Stimulated activated CD4-positive, alpha-beta T cell treated with anti-CD3 and anti-CD28 coated beads, Interleukin-12 subunit alpha, Interleukin-12 subunit beta, amount 100 ng/mL, for 4 hours (primary cell): ENCODE measurements at regions not wholly inside any gene's neighbourhood (a gene's known extent, or its start where the extent isn't known, plus 50 kb on each side); places are given as distances from the start of the nearest gene placed in this dataset.
A peak's percentile ranks its signal among the peaks of the same experiment; 100 is the strongest.

Experiments used
- DNase-seq: peaks from one replicate; pipeline ENCODE4 v3.0.0-alpha.2; 2020

GRCh38 chr7:132072873-132073272 lies 503.4 kb downstream of the PLXNA4 start:
- no peak for DNase-seq

- DNase-seq, result no peak
Observed at GRCh38 chr7:132072165-132072564, 504.1 kb downstream of the PLXNA4 start.

- DNase-seq, result no peak
Observed at GRCh38 chr7:132069306-132069705, 507.0 kb downstream of the PLXNA4 start.

- no peak for DNase-seq
Observed at GRCh38 chr7:132066761-132067171, 509.5 kb downstream of the PLXNA4 start.

- no peak for DNase-seq
Observed at GRCh38 chr7:132065989-132066603, 509.7 kb upstream of the PODXL start.

DNA sequence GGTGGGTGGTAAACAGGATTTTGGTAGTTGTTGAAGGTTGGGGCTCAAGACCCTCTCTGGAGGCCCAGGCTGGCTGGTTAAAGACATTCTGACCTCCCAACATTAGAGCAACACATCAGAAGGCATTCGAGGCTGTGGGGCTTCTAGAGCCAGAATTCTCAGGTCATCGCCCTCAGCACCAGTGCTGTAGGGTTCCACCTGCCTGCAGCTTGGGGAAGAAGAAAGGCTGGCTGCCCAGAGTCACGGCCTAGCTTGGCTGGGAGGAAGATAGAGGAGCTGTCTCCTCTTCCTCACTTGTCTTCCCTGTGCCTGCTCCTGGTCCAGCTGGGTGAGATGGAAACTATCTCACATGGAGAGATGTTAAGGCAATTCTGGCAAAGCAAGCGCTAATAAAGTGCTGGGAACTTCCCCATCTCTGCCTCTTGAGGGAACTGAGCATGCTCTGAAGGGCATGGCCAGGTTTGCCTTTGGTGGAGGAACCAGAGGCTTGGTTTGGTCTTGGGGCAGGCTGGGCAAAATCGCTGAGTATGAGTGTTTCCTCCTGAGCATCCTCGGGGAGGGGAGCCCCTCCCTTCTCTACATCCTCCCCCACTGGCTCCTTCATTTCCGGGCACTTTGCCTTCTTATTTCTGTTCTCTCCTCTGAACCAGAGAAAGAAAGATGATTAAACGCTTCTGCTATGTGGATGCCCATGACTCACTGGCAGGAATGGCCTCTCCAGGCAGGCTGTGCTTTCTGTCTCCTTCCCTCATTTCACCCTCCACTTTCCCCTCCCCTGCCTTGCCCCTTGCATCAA lies 509.0 kb upstream of the PODXL start:
- no peak for DNase-seq

DNA sequence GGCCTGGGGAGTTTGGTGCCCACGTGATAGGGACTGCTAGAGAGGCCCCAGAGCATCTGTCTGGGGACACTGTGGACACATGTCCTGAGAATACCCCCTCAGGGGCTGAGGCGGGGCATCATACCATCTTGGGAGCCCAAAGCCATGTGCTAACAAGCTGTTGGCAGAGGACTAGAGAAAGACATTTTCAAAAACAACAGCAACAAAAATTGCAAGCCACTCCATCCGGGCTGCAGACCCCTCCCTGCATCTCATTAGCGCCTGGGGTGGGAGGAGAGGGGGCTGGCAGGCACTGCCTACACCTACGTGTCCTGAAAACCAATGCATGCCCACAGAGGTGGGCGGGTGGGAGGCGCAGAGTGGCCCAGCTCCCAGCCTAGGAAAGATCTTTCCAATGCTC lies 507.4 kb upstream of the PODXL start:
- no peak for DNase-seq

- no peak for DNase-seq
Observed at GRCh38 chr7:132061937-132062336, 505.5 kb upstream of the PODXL start.

GRCh38 chr7:132059141-132059540 lies 502.7 kb upstream of the PODXL start:
- DNase-seq, result no peak

DNA sequence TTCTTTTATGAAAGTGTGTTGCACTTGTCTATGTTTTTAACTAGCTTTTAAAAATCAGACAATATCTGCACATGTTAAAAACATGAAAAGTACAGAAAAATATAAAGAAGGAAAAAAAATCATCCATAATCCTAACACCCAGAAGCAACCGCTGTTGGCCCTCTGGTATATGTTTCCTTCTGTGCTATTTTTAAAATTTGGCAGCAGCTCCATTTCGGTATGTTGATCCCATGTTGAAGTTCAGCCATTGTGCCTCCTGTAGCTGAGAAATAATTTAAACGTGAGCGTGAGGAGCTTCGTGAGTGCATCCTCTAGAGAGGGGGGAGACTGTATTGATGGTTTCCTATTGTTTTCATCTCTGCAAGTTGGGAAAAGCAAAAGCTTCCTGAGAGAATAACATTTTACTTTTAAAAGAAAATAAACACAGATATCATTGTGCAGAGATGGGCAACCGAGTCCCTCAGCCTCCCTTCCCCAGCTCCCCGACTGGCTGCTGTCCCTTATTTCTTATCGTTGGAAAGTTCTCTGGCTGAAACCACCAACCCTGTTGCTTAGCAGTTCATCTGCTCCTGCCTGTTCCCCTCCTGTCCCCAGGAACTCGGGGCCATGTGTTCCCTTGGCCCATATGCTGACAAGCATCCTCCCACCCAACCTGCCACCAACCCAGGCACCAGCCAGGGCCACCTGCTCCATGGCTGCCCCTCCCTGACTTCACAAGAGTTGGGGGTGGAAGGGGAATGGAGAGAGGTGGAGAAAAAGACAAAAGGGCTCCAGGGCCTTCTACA lies 499.1 kb upstream of the PODXL start:
- DNase-seq, result no peak

GRCh38 chr7:132053871-132054270 lies 497.4 kb upstream of the PODXL start:
- no peak for DNase-seq

GRCh38 chr7:132051311-132051710 lies 494.9 kb upstream of the PODXL start:
- no peak for DNase-seq

- DNase-seq, result peak; percentile 6
Observed at GRCh38 chr7:132049462-132050304, 493.3 kb upstream of the PODXL start.

GRCh38 chr7:132045481-132045980 lies 489.1 kb upstream of the PODXL start:
- no peak for DNase-seq

- no peak for DNase-seq
Observed at GRCh38 chr7:132045002-132045401, 488.6 kb upstream of the PODXL start.

GRCh38 chr7:132044247-132044646 lies 487.8 kb upstream of the PODXL start:
- DNase-seq, result no peak

GRCh38 chr7:132041108-132041507 lies 484.7 kb upstream of the PODXL start:
- no peak for DNase-seq

- DNase-seq, result no peak
Observed at GRCh38 chr7:132035517-132036362, 479.3 kb upstream of the PODXL start.

- no peak for DNase-seq
Observed at GRCh38 chr7:132034748-132035416, 478.5 kb upstream of the PODXL start.

DNA sequence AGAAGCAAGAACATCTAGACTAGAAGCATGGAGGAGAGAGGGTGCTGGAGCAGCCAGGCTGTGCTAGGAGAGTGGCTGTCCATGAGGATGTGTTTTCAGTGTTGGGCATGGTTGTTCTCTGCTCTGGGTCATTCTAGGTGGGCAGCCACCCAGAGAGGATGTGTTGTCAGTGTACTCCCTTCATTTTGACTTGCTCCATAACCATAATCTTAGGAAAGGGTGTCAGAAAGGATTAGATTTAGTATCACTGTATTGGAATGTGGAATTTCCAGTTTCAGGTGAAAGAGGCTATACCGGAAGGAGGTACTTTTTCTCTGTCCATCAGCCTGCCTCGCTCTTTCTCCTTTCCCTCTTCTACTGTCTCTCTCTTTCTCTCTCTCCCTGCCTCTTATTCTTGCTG lies 474.5 kb upstream of the PODXL start:
- DNase-seq, result no peak

DNA sequence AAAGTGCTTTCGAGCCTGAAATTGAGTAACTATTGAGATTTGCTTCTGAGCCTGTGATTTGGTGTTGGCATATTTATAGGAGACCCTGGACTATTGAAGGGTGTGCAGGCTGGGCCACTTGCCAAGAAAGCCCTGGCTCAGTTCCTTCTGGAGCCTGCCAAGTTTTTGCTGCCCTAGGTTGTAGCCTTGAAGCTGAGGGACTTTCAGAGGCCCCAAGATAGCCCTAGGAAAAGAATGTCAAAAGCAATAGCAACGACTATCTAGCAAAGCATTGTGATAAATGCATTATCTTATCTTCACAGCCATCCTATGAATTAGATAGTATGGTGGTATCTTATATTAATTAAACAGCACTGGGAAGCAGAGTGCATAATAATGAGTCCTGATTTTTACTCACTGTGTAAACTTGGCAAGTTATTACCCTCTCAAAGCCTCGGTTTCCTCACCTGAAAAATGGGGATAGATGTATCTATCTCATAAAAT lies 473.7 kb upstream of the PODXL start:
- DNase-seq, result no peak
